GM12892 (cell line): ENCODE measurements at regions not wholly inside any gene's neighbourhood (a gene's known extent, or its start where the extent isn't known, plus 50 kb on each side); places are given as distances from the start of the nearest gene placed in this dataset.

ENCODE experiments used
- POLR2A ChIP-seq: IDR thresholded peaks from 2 replicates; pipeline ENCODE4 v1.6.1; 2011; ENCODE audit warnings: low read depth, low read length, control low read depth
- POLR2AphosphoS5 ChIP-seq: IDR thresholded peaks from 2 replicates; pipeline ENCODE4 v1.6.1; 2011; ENCODE audit warnings: low read depth, low read length, control low read depth

GRCh38 chr18:67582488-67582887, 66.0 kb upstream of the DSEL start:
- TF ChIP-seq POLR2A (no peak), POLR2AphosphoS5 (no peak)
